ENCODE measurements at regions not wholly inside any gene's neighbourhood (a gene's known extent, or its start where the extent isn't known, plus 50 kb on each side); places are given as distances from the start of the nearest gene placed in this dataset.

DNA sequence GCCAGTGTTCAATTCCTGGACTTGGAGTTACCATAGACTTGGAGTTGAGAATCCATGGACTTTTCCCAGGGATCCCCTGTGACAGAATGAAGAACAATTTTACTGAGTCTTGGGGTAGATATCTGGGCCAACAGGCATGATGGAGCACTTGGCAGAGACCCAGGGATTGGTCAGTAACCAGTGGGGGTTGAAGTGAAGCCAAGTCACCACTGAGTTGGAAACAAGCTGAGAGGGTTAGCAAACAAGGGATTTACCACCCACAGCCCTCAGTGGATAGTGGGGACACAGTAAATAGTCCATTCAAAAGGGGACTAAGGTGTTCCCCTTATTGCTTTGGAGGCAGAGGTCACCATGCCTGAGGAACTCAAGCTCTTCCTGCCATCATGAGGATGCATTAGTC, 281.7 kb downstream of the PPP1R2C start:
- no peak for TF ChIP-seq EZH2 (IDR thresholded peaks at IDR 0.05; ENCODE audit: insufficient read depth, low read length)
- TF ChIP-seq, protein P1, sequence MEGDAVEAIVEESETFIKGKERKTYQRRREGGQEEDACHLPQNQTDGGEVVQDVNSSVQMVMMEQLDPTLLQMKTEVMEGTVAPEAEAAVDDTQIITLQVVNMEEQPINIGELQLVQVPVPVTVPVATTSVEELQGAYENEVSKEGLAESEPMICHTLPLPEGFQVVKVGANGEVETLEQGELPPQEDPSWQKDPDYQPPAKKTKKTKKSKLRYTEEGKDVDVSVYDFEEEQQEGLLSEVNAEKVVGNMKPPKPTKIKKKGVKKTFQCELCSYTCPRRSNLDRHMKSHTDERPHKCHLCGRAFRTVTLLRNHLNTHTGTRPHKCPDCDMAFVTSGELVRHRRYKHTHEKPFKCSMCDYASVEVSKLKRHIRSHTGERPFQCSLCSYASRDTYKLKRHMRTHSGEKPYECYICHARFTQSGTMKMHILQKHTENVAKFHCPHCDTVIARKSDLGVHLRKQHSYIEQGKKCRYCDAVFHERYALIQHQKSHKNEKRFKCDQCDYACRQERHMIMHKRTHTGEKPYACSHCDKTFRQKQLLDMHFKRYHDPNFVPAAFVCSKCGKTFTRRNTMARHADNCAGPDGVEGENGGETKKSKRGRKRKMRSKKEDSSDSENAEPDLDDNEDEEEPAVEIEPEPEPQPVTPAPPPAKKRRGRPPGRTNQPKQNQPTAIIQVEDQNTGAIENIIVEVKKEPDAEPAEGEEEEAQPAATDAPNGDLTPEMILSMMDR (IDR thresholded peaks at IDR 0.05; ENCODE audit: insufficient read depth, low read depth, low read length) = no peak
